Esophagus squamous epithelium (tissue), 5 donors: ENCODE measurements at regions not wholly inside any gene's neighbourhood (a gene's known extent, or its start where the extent isn't known, plus 50 kb on each side); places are given as distances from the start of the nearest gene placed in this dataset.

ENCODE experiments used
- DNase-seq: peaks from one replicate; lab custom pipeline; 2025; lab: John Stamatoyannopoulos, UW
- H3K27ac ChIP-seq, 4 donors: fragments of 200-600 bp; sonication (generic); one replicate each; pipeline ENCODE4 v1.5.1; 2016 to 2019; ENCODE audit warnings: mild to moderate bottlenecking in 1 of 4
- H3K27me3 ChIP-seq, 4 donors: fragments of 200-600 bp; sonication (generic); 1 replicate in 3 of 4; 2 replicates in 1 of 4; pipeline versions ENCODE4 v1.5.1 to v1.6.0; 2017 to 2021; ENCODE audit warnings: antibody characterized with exemption in 1 of 4
- H3K36me3 ChIP-seq, 3 donors: fragments of 200-600 bp; sonication (generic); one replicate each; pipeline ENCODE4 v1.5.1; 2016 to 2019
- H3K4me1 ChIP-seq, 3 donors: fragments of 200-600 bp; sonication (generic); one replicate each; pipeline ENCODE4 v1.5.1; 2017 to 2019
- H3K4me3 ChIP-seq, 4 donors: fragments of 200-600 bp; sonication (generic); 1 replicate in 3 of 4; 2 replicates in 1 of 4; pipeline ENCODE4 v1.5.1; 2016 to 2019; ENCODE audit warnings: mild to moderate bottlenecking in 2 of 4, moderate library complexity in 1 of 4
- H3K9me3 ChIP-seq, 3 donors: fragments of 200-600 bp; sonication (generic); one replicate each; pipeline ENCODE4 v1.5.1; 2016 to 2019
- CTCF ChIP-seq, 6 experiments: fragments of 450-650 bp in 4 of 6; fragments of 200-600 bp in 2 of 6; sonication (generic) in 2 of 6; IDR thresholded peaks; one replicate each; pipeline ENCODE4 v1.5.1; 2016 to 2019; ENCODE audit warnings: antibody characterized with exemption in 6 of 6, mild to moderate bottlenecking in 4 of 6, moderate library complexity in 4 of 6
- POLR2A ChIP-seq, 4 donors: fragments of 450-650 bp; IDR thresholded peaks; one replicate each; pipeline ENCODE4 v1.6.1; 2017; ENCODE audit warnings: antibody characterized with exemption in 4 of 4, mild to moderate bottlenecking in 4 of 4, moderate library complexity in 3 of 4
- WGBS, 2 donors: methylation state at CpG; one replicate each; pipeline ENCODE4 v1.1.5; 2018; 5-methylcytosine and 5-hydroxymethylcytosine counted together
- intact Hi-C: fragments of 100-400 bp; cut with DNase I; formaldehyde crosslinking; loops from one replicate; pipeline ENCODE4 v1.15.0; 2022
- donor health status: DM: yes; HTN: yes; CAD: no.

- no peak overlapping the region for H3K27ac ChIP-seq
- TF ChIP-seq CTCF (IDR thresholded peaks at IDR 0.05) (no peak), POLR2A (IDR thresholded peaks at IDR 0.05) (no peak)
- H3K27me3 ChIP-seq = no peaks in the 10 kb centered on the region
- intact Hi-C loops = no loop called here
- no peak overlapping the region for H3K4me3 ChIP-seq
- H3K36me3 ChIP-seq = no peaks in the 10 kb centered on the region
- H3K9me3 ChIP-seq = no peaks in the 10 kb centered on the region
- H3K4me1 ChIP-seq = no peaks in the 10 kb centered on the region
- no peak for DNase-seq
- WGBS, 2 donors = 56 to 89% methylated on average over 2 of the region's 2 CpGs
Observed at GRCh38 chr14:26074892-26075291, 522.9 kb downstream of the NOVA1 start.

- no peak overlapping the region for H3K27ac ChIP-seq
- H3K36me3 ChIP-seq = no peaks in the 10 kb centered on the region
- H3K27me3 ChIP-seq = no peaks in the 10 kb centered on the region
- WGBS, 2 donors = 57 to 64% methylated on average over 3 of the region's 3 CpGs
- TF ChIP-seq CTCF (IDR thresholded peaks at IDR 0.05) = no peak
- no peak for TF ChIP-seq POLR2A (IDR thresholded peaks at IDR 0.05)
- intact Hi-C loops = no loop called here
- no peak overlapping the region for H3K4me3 ChIP-seq
- DNase-seq = no peak
- H3K4me1 ChIP-seq = no peaks in the 10 kb centered on the region
- no peaks in the 10 kb centered on the region for H3K9me3 ChIP-seq
Observed at GRCh38 chr14:26070443-26070842, 527.4 kb downstream of the NOVA1 start.

GRCh38 chr14:26067786-26068459, 529.9 kb downstream of the NOVA1 start:
- H3K4me3 ChIP-seq = no peak overlapping the region
- 75 to 87% methylated on average over 3 of the region's 3 CpGs for WGBS, 2 donors
- intact Hi-C loops = no loop called here

GRCh38 chr14:26067341-26067740, 530.5 kb downstream of the NOVA1 start:
- H3K4me1 ChIP-seq = no peaks in the 10 kb centered on the region

More at GRCh38 chr14:26067786-26068459, 529.9 kb downstream of the NOVA1 start:
- H3K4me1 ChIP-seq = no peaks in the 10 kb centered on the region
- H3K27ac ChIP-seq = no peak overlapping the region
- DNase-seq = no peak
- no peaks in the 10 kb centered on the region for H3K36me3 ChIP-seq
- no peak for TF ChIP-seq CTCF (IDR thresholded peaks at IDR 0.05)
- no peak for TF ChIP-seq POLR2A (IDR thresholded peaks at IDR 0.05)
- no peaks in the 10 kb centered on the region for H3K9me3 ChIP-seq
- H3K27me3 ChIP-seq = no peaks in the 10 kb centered on the region

More at GRCh38 chr14:26067341-26067740, 530.5 kb downstream of the NOVA1 start:
- H3K27me3 ChIP-seq = no peaks in the 10 kb centered on the region
- no peak overlapping the region for H3K4me3 ChIP-seq
- intact Hi-C loops = no loop called here
- no peaks in the 10 kb centered on the region for H3K36me3 ChIP-seq
- no peaks in the 10 kb centered on the region for H3K9me3 ChIP-seq
- WGBS, 2 donors = 97% methylated on average over 2 of the region's 2 CpGs
- TF ChIP-seq POLR2A (IDR thresholded peaks at IDR 0.05) (no peak), CTCF (IDR thresholded peaks at IDR 0.05) (no peak)
- no peak for DNase-seq
- no peak overlapping the region for H3K27ac ChIP-seq
